Fibroblast of lung (primary cell): ENCODE measurements at regions not wholly inside any gene's neighbourhood (a gene's known extent, or its start where the extent isn't known, plus 50 kb on each side); places are given as distances from the start of the nearest gene placed in this dataset.

ENCODE experiments used
- DNase-seq, 2 donors: peaks; one replicate each; pipeline versions ENCODE4 v3.0.0 to v3.0.0-alpha.2; 2010; ENCODE audit warnings: low read depth in 2 of 2
- H2AFZ ChIP-seq: 2 replicates; pipeline ENCODE4 v1.5.1; 2012; ENCODE audit warnings: low read length, control low read depth, inconsistent platforms
- H3K27ac ChIP-seq: 2 replicates; pipeline ENCODE4 v1.5.1; 2011; ENCODE audit warnings: low read length, control low read depth; ENCODE audit not compliant: insufficient read depth
- H3K27me3 ChIP-seq: 2 replicates; pipeline ENCODE4 v1.5.1; 2011; ENCODE audit warnings: mild to moderate bottlenecking, low read length; ENCODE audit not compliant: control insufficient read depth, insufficient read depth
- H3K36me3 ChIP-seq: 2 replicates; pipeline ENCODE4 v1.5.1; 2011; ENCODE audit warnings: low read length; ENCODE audit not compliant: control insufficient read depth, insufficient read depth
- H3K4me1 ChIP-seq: 2 replicates; pipeline ENCODE4 v1.5.1; 2011; ENCODE audit warnings: low read length; ENCODE audit not compliant: control insufficient read depth, insufficient read depth; ENCODE audit errors: extremely low read depth
- H3K4me2 ChIP-seq: 2 replicates; pipeline ENCODE4 v1.5.1; 2011; ENCODE audit warnings: low read length, control low read depth; ENCODE audit not compliant: insufficient read depth; ENCODE audit errors: extremely low read depth
- H3K4me3 ChIP-seq, 4 experiments: fragments of 200-600 bp in 1 of 4; sonication (generic) in 1 of 4; replicated peaks in 1 of 4; 2 replicates each; pipeline ENCODE4 v1.5.1; 2011 to 2016; ENCODE audit warnings: low read length in 4 of 4, low read depth in 3 of 4, mild to moderate bottlenecking in 3 of 4, control low read depth in 2 of 4, inconsistent platforms in 1 of 4, mixed read lengths in 1 of 4; ENCODE audit not compliant: insufficient read depth in 1 of 4; ENCODE audit errors: control extremely low read depth in 1 of 4
- H3K79me2 ChIP-seq: 2 replicates; pipeline ENCODE4 v1.5.1; 2012; ENCODE audit warnings: mild to moderate bottlenecking, low read length, inconsistent platforms; ENCODE audit not compliant: control insufficient read depth, insufficient read depth
- H3K9ac ChIP-seq: 2 replicates; pipeline ENCODE4 v1.5.1; 2011; ENCODE audit warnings: mild to moderate bottlenecking, low read length, control low read depth; ENCODE audit not compliant: insufficient read depth
- H3K9me3 ChIP-seq: 2 replicates; pipeline ENCODE4 v1.5.1; 2012; ENCODE audit warnings: low read depth, low read length; ENCODE audit not compliant: control insufficient read depth, insufficient read depth
- H4K20me1 ChIP-seq: 2 replicates; pipeline ENCODE4 v1.5.1; 2011; ENCODE audit warnings: low read length; ENCODE audit not compliant: control insufficient read depth, insufficient read depth; ENCODE audit errors: extremely low read depth
- EZH2 ChIP-seq: IDR thresholded peaks from 2 replicates; pipeline ENCODE4 v1.5.1; 2012; ENCODE audit warnings: low read length, control low read depth, mild to moderate bottlenecking; ENCODE audit errors: missing control alignments
- TF ChIP-seq, protein P1 (sequence below), 2 donors: IDR thresholded peaks in 1 of 2; conservative IDR thresholded peaks in 1 of 2; 1 replicate in 1 of 2; 2 replicates in 1 of 2; pipeline ENCODE4 v1.5.1; 2011 to 2012; ENCODE audit warnings: low read length in 2 of 2, control low read depth in 1 of 2, inconsistent platforms in 1 of 2, low read depth in 1 of 2, mild to moderate bottlenecking in 1 of 2

DNA sequence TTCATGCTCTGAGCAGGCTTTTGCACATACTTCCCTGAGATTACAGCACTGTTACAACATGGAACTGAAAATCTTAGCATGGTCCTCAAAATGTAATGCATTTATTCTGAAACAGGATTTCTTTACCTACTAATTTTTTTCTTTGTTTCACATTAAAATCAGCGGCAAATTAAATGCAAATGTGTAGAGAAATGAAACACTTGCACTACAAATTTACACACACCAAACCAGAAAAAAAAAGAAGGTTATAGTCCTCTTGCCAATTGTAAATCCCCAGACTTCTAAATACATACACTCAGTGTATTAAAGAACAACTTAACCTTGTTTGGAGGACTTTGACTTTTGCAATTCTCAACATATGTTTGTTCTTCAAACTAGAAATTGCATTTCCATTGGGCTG is 210.9 kb upstream of the TBX18 start:
- H3K9ac ChIP-seq = no peak overlapping the region
- no peaks in the 10 kb centered on the region for H3K27me3 ChIP-seq
- no peak for DNase-seq
- H3K9me3 ChIP-seq = no peaks in the 10 kb centered on the region
- TF ChIP-seq, protein P1, sequence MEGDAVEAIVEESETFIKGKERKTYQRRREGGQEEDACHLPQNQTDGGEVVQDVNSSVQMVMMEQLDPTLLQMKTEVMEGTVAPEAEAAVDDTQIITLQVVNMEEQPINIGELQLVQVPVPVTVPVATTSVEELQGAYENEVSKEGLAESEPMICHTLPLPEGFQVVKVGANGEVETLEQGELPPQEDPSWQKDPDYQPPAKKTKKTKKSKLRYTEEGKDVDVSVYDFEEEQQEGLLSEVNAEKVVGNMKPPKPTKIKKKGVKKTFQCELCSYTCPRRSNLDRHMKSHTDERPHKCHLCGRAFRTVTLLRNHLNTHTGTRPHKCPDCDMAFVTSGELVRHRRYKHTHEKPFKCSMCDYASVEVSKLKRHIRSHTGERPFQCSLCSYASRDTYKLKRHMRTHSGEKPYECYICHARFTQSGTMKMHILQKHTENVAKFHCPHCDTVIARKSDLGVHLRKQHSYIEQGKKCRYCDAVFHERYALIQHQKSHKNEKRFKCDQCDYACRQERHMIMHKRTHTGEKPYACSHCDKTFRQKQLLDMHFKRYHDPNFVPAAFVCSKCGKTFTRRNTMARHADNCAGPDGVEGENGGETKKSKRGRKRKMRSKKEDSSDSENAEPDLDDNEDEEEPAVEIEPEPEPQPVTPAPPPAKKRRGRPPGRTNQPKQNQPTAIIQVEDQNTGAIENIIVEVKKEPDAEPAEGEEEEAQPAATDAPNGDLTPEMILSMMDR (conservative IDR thresholded peaks at IDR 0.05 in 1 of 2, IDR thresholded peaks at IDR 0.05 in 1 of 2; ENCODE audit: low read depth in 1 of 2, low read length in 2 of 2) = no peak
- TF ChIP-seq EZH2 = no peak
- no peaks in the 10 kb centered on the region for H3K36me3 ChIP-seq
- H4K20me1 ChIP-seq = no peaks in the 10 kb centered on the region
- H2AFZ ChIP-seq = no peak overlapping the region
- H3K4me3 ChIP-seq = no peak overlapping the region
- H3K4me2 ChIP-seq = no peak overlapping the region
- H3K27ac ChIP-seq = no peak overlapping the region
- no peaks in the 10 kb centered on the region for H3K4me1 ChIP-seq
- no peaks in the 10 kb centered on the region for H3K79me2 ChIP-seq

DNA sequence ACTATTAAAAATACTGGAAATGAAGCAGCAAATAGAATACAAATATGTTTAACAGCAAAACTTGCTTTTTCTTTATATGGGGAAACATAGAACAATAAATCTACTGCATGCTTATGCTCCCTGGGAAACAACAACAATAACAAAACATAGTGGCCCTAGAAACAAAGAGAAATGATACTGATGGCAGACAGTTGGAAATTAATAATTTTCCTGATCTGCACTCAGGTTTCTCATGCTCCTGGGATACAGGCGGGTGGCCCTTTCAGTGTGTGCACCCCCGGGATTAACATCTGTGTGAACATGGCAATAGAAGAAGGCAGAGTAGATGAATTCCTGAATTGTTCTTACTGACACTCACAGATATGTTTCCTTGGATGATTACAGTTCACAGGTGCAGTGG is 209.2 kb upstream of the TBX18 start:
- Histone ChIP-seq H3K27me3 (no peaks in the 10 kb centered on the region), H3K9ac (no peak overlapping the region), H4K20me1 (no peaks in the 10 kb centered on the region), H3K4me2 (no peak overlapping the region), H3K36me3 (no peaks in the 10 kb centered on the region), H3K79me2 (no peaks in the 10 kb centered on the region), H3K4me1 (no peaks in the 10 kb centered on the region), H3K9me3 (no peaks in the 10 kb centered on the region), H3K4me3 (no peak overlapping the region), H2AFZ (no peak overlapping the region), H3K27ac (no peak overlapping the region)
- TF ChIP-seq, protein P1 (conservative IDR thresholded peaks at IDR 0.05 in 1 of 2, IDR thresholded peaks at IDR 0.05 in 1 of 2; ENCODE audit: low read depth in 1 of 2, low read length in 2 of 2) = no peak
- no peak for TF ChIP-seq EZH2
- DNase-seq = no peak

DNA sequence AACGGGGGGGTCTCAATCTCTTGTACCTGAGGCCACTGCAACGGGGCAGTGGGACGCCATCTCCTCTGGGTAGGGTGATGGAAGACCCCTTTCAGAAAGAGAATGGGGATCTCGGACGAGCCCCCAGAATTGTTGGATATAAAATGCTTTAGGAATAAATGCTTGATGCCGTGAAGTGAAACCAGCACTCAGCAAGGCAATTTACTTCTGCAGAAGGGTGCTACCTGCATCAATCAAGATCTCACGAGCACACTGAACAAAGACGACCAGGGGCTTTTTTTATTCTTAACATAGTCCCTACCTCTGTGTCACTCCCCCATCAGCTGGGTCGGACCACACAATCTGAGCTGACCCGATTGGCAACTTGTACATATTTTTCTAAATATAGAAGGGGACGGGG is 203.6 kb upstream of the TBX18 start:
- Histone ChIP-seq H3K9ac (no peak overlapping the region), H3K9me3 (no peaks in the 10 kb centered on the region), H3K79me2 (no peaks in the 10 kb centered on the region), H3K4me2 (no peak overlapping the region), H4K20me1 (no peaks in the 10 kb centered on the region), H3K27ac (no peak overlapping the region), H3K36me3 (no peaks in the 10 kb centered on the region), H3K27me3 (no peaks in the 10 kb centered on the region), H2AFZ (no peak overlapping the region), H3K4me3 (no peak overlapping the region), H3K4me1 (no peaks in the 10 kb centered on the region)
- TF ChIP-seq, protein P1 (conservative IDR thresholded peaks at IDR 0.05 in 1 of 2, IDR thresholded peaks at IDR 0.05 in 1 of 2; ENCODE audit: low read depth in 1 of 2, low read length in 2 of 2) = no peak
- no peak for TF ChIP-seq EZH2
- no peak for DNase-seq
